ENCODE measurements at regions not wholly inside any gene's neighbourhood (a gene's known extent, or its start where the extent isn't known, plus 50 kb on each side); places are given as distances from the start of the nearest gene placed in this dataset.

DNA sequence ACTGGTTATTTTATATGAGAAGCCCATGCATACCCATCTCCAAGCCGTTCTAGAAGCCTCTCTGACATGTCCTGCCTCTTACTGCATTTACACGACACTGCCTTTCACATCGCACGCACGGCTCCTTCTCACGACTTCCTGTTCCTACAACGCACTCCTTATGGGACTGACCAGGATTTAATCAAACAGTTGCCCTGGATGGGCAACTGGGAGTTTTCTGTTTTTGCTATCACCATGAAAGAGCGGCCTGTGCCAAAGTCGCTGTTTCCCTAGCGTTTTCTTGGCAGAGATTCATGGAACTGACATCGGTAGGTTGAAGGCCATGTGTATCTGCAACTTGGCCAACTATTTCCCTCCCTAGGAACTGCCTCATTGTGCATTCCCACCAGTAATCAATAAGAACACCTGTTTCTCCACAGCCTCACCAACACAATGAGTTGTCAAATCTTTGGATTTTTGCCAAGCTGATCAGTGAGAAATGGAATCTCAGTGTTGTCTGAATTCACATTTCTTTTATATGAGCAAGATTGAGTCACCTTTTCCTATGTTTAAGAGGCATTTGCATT lies 97.2 kb upstream of the OTOS start:
- no peaks in the 10 kb centered on the region for H3K9me3 ChIP-seq (replicated peaks; ENCODE audit: insufficient read depth, low read length)
- no peaks in the 10 kb centered on the region for H3K9me2 ChIP-seq (replicated peaks; ENCODE audit: insufficient read depth, low read length)
- no peak for TF ChIP-seq EZH2 (optimal IDR thresholded peaks at IDR 0.05; ENCODE audit: low read depth, low read length)
- no peak for TF ChIP-seq EZH2phosphoT487 (IDR thresholded peaks at IDR 0.05; ENCODE audit: low read length)
- TF ChIP-seq, protein P1, sequence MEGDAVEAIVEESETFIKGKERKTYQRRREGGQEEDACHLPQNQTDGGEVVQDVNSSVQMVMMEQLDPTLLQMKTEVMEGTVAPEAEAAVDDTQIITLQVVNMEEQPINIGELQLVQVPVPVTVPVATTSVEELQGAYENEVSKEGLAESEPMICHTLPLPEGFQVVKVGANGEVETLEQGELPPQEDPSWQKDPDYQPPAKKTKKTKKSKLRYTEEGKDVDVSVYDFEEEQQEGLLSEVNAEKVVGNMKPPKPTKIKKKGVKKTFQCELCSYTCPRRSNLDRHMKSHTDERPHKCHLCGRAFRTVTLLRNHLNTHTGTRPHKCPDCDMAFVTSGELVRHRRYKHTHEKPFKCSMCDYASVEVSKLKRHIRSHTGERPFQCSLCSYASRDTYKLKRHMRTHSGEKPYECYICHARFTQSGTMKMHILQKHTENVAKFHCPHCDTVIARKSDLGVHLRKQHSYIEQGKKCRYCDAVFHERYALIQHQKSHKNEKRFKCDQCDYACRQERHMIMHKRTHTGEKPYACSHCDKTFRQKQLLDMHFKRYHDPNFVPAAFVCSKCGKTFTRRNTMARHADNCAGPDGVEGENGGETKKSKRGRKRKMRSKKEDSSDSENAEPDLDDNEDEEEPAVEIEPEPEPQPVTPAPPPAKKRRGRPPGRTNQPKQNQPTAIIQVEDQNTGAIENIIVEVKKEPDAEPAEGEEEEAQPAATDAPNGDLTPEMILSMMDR (IDR thresholded peaks at IDR 0.05; ENCODE audit: low read length) = no peak
- no peaks in the 10 kb centered on the region for H3F3A ChIP-seq (ENCODE audit: insufficient read depth, low read length)
- no peaks in the 10 kb centered on the region for H4K20me1 ChIP-seq (ENCODE audit: insufficient read depth, low read length)
- no peak for DNase-seq
- no peak overlapping the region for H2AFZ ChIP-seq (ENCODE audit: low read length)
- H3K4me3 ChIP-seq (ENCODE audit: low read length) = no peak overlapping the region
- H3K79me2 ChIP-seq (ENCODE audit: low read length) = no peaks in the 10 kb centered on the region
- no peak overlapping the region for H3K9ac ChIP-seq (ENCODE audit: low read length)
- H3K4me2 ChIP-seq (ENCODE audit: low read depth, low read length) = no peak overlapping the region
- H3K27ac ChIP-seq (ENCODE audit: low read length) = no peak overlapping the region
- peaks cover 13% of the 10 kb centered on the region for H3K27me3 ChIP-seq (replicated peaks; ENCODE audit: insufficient read depth, low read length)
- H3K4me1 ChIP-seq (ENCODE audit: low read length) = peaks cover 4% of the 10 kb centered on the region; the same call in 1 of the 2 replicates
- H3K36me3 ChIP-seq (replicated peaks; ENCODE audit: insufficient read depth, low read length) = no peaks in the 10 kb centered on the region

DNA sequence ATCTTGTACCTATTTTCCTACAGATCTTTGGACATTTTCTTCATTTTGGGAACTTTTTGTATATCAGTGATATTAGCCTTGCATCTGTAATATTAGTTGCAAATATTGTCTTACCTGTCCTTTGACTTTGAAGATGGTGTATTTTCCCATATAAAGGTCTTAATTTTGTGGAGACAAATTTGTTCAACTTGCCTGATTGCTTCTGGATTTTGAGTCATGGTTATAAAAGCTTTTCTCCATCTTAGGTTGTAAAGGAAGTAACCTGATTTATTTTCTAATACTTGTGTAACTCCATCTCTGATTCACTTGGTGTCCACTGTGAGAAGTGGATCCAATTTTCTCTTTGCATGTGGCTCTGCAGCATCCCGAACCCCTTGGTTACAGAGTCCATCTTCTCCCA lies 97.7 kb upstream of the OTOS start:
- H2AFZ ChIP-seq (ENCODE audit: low read length) = no peak overlapping the region
- H3K9me3 ChIP-seq (replicated peaks; ENCODE audit: insufficient read depth, low read length) = no peaks in the 10 kb centered on the region
- no peaks in the 10 kb centered on the region for H3K79me2 ChIP-seq (ENCODE audit: low read length)
- DNase-seq = no peak
- no peaks in the 10 kb centered on the region for H4K20me1 ChIP-seq (ENCODE audit: insufficient read depth, low read length)
- no peaks in the 10 kb centered on the region for H3K9me2 ChIP-seq (replicated peaks; ENCODE audit: insufficient read depth, low read length)
- no peak overlapping the region for H3K4me2 ChIP-seq (ENCODE audit: low read depth, low read length)
- TF ChIP-seq, protein P1 (IDR thresholded peaks at IDR 0.05; ENCODE audit: low read length) = no peak
- no peak for TF ChIP-seq EZH2 (optimal IDR thresholded peaks at IDR 0.05; ENCODE audit: low read depth, low read length)
- no peak for TF ChIP-seq EZH2phosphoT487 (IDR thresholded peaks at IDR 0.05; ENCODE audit: low read length)
- no peak overlapping the region for H3K9ac ChIP-seq (ENCODE audit: low read length)
- H3F3A ChIP-seq (ENCODE audit: insufficient read depth, low read length) = no peaks in the 10 kb centered on the region
- peaks cover 15% of the 10 kb centered on the region for H3K27me3 ChIP-seq (replicated peaks; ENCODE audit: insufficient read depth, low read length)
- no peak overlapping the region for H3K4me3 ChIP-seq (ENCODE audit: low read length)
- no peaks in the 10 kb centered on the region for H3K36me3 ChIP-seq (replicated peaks; ENCODE audit: insufficient read depth, low read length)
- H3K4me1 ChIP-seq (ENCODE audit: low read length) = peaks cover 4% of the 10 kb centered on the region; the same call in 1 of the 2 replicates
- no peak overlapping the region for H3K27ac ChIP-seq (ENCODE audit: low read length)

DNA sequence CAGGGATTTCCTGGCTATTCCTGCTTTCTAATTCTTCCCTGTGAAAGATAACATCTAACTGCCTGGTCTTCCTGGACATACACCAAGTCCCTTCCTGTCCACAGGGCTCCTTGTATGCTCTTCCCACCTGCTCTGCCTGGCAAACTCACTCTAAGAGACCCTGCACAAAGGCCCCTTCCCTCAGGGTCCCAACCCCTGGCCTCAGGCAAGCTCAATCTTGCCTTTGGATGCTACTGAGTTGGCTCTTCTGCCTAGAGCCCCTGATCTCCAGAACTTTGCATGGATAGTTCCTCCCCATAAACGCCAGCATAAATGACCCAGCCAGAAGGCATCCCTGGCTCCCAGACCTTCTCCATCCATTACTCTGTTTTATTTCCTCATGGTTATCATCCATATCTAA lies 98.3 kb upstream of the OTOS start:
- no peaks in the 10 kb centered on the region for H3K36me3 ChIP-seq (replicated peaks; ENCODE audit: insufficient read depth, low read length)
- TF ChIP-seq EZH2phosphoT487 (IDR thresholded peaks at IDR 0.05; ENCODE audit: low read length) = no peak
- TF ChIP-seq, protein P1 (IDR thresholded peaks at IDR 0.05; ENCODE audit: low read length) = no peak
- no peak for TF ChIP-seq EZH2 (optimal IDR thresholded peaks at IDR 0.05; ENCODE audit: low read depth, low read length)
- no peaks in the 10 kb centered on the region for H3K79me2 ChIP-seq (ENCODE audit: low read length)
- H3K4me3 ChIP-seq (ENCODE audit: low read length) = no peak overlapping the region
- no peak overlapping the region for H3K27ac ChIP-seq (ENCODE audit: low read length)
- H4K20me1 ChIP-seq (ENCODE audit: insufficient read depth, low read length) = no peaks in the 10 kb centered on the region
- H3K9me3 ChIP-seq (replicated peaks; ENCODE audit: insufficient read depth, low read length) = no peaks in the 10 kb centered on the region
- no peaks in the 10 kb centered on the region for H3F3A ChIP-seq (ENCODE audit: insufficient read depth, low read length)
- no peak overlapping the region for H3K4me2 ChIP-seq (ENCODE audit: low read depth, low read length)
- no peak overlapping the region for H2AFZ ChIP-seq (ENCODE audit: low read length)
- H3K27me3 ChIP-seq (replicated peaks; ENCODE audit: insufficient read depth, low read length) = peaks cover 21% of the 10 kb centered on the region
- DNase-seq = no peak
- peaks cover 4% of the 10 kb centered on the region; the same call in 1 of the 2 replicates for H3K4me1 ChIP-seq (ENCODE audit: low read length)
- H3K9me2 ChIP-seq (replicated peaks; ENCODE audit: insufficient read depth, low read length) = no peaks in the 10 kb centered on the region
- H3K9ac ChIP-seq (ENCODE audit: low read length) = no peak overlapping the region
